GM21737 (cell line): ENCODE measurements at regions not wholly inside any gene's neighbourhood (a gene's known extent, or its start where the extent isn't known, plus 50 kb on each side); places are given as distances from the start of the nearest gene placed in this dataset.

Experiments
- ATAC-seq: cut with Tn5 transposase; IDR thresholded peaks from one replicate; pipeline ENCODE4 v1.9.1; 2021; ENCODE audit warnings: mild to moderate bottlenecking, moderate library complexity; ENCODE audit not compliant: unreplicated experiment

DNA sequence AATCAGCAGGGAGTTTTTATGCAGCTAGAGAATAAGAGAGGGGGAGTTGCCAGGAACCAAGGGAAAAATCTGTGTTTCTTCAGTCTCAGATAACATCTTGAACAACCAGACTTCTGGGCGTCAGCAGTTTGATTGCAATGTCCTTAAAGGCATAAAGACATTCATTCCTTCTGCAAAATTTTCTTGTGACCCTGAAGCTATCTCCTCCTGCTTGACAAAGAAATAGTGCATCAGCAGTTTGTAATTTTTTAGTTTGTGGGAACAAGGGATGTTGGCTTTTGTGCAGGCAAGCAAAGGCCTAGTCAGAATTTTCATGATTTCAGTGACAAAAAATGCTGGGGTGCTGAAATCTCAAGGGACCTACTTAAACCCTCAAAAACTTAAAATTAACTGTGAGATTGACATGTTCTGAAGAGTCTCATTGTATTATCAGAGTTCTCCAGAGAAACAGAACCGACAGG lies 125.8 kb upstream of the UNC5C start:
- no peak for ATAC-seq

DNA sequence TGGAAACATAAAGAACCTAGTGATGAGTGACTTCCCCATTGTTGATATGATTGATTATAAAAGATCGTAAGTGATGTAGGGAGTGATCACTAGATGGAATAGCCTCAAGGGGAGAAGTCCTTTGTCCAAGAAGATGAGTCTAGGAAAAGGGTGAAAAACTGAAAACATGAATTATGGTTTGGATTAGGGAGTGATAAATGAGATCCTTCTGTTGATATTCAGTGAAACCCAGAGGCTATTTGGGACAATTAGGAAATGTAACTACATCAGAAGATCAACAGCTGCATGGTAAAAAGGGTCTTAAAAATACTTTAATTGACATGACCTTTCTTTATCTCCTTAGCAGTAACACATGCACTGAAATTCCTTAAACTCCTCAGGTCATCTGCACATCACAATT lies 124.0 kb upstream of the UNC5C start:
- no peak for ATAC-seq

GRCh38 chr4:95660719-95661118 lies 111.9 kb upstream of the UNC5C start:
- ATAC-seq = no peak

GRCh38 chr4:95651891-95652290 lies 103.1 kb upstream of the UNC5C start:
- no peak for ATAC-seq

DNA sequence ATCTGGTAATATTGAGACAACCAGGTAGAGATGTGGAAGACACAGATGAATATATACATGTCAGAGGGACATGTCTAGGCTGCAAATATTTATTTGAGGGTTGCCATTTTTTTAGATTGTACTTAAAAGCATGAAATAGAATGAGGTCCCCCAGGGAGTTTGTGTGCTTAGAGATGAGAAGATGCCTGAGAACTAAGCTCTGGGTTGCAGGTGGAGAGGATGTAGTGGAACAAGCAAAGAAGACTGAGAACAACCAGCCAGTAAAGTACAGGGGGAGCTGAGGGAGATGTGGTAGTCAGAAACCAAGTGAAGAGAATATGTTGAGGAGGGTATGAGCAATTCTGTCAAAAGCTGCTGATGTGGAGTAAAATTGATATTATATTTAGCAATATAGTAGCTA lies 95.6 kb upstream of the UNC5C start:
- no peak for ATAC-seq

- ATAC-seq = no peak
These were observed 94.9 kb upstream of the UNC5C start for GRCh38 chr4:95643627-95644026.

DNA sequence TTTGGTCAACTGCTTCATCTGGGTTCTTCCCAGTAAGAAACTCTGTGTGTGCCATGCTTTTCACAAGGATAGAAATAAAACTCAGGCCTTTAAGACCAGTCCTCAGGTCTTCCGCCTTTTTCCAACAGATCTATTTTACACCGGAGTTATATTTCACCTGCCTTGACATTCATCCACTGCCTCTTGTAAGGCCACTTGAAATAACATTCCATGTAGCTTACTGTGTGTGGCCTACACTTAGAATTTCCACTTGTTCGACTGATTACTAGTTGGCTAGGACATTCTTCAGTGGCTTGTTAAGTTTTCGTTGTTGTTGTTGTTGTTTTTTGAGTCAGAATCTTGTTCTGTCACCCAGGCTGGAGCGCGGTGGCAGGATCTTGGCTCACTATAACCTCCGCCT lies 92.8 kb upstream of the UNC5C start:
- ATAC-seq = no peak

DNA sequence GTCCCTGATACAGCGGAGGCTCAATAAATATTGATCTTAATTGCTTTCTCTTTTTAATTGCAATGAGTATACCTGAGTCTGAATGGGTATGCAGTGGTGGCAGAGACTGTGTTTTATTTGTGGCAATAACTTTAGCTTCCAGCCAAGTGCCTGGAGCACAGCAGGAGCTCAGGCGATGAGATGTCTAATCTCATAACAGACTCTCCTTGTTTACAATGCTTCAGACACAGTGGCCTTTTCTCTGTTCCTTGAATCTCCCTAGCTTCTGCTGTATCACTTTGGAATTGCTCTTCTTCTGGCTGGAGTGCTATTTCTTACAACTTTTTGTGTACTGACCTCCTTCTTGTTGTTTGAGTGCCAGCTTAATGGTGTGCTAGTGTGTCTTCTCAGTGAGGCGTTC lies 91.5 kb upstream of the UNC5C start:
- no peak for ATAC-seq

- no peak for ATAC-seq
These were observed 90.2 kb upstream of the UNC5C start for GRCh38 chr4:95638920-95639501.

GRCh38 chr4:95637043-95637600 lies 88.3 kb upstream of the UNC5C start:
- ATAC-seq = no peak

- ATAC-seq = no peak
These were observed 87.3 kb upstream of the UNC5C start for GRCh38 chr4:95636061-95636460.

GRCh38 chr4:95627709-95628108 lies 78.9 kb upstream of the UNC5C start:
- ATAC-seq = no peak

- no peak for ATAC-seq
These were observed 78.3 kb upstream of the UNC5C start for GRCh38 chr4:95627024-95627605.

DNA sequence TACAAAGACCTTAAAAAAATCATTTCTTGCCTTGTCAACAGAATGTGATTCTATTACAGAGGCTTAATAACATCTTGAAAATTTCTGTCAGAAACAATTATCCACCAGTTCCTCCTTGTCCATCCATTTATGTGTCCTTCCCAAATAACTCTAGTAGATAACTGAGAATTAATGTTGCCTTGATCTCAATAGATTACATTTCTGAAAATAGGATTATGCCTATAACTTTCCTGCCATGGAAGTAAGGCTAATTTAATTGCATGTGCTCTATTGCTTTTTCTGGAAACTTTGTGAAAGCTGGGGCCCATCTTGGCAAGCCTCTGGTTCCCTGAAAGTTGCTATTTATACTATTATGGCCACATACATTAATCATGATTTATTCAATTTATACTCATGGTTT lies 76.2 kb upstream of the UNC5C start:
- ATAC-seq = no peak

GRCh38 chr4:95619525-95620443 lies 71.0 kb upstream of the UNC5C start:
- no peak for ATAC-seq

DNA sequence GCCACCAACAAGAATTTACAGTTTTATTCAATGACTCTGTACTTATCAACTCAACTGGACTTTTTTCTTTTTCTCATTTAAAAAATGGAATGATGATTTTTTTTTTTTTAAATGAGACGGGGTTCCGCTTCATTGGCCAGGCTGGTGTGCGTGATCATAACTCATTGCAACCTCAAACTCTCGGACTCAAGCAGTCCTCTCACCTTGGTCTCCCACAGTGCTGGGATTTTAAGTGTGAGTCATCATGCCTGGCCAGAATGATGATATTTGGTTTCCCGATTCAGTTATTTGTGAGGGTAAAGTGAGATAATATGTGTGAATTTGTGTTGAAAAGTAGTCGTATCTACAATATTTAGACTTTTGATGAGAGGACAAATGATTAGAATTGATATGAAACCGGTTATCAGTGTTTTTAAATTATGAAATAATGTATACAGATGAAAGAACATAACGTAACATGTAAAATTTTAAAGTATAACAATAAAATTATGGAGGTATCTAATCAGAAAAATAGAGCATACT lies 66.0 kb upstream of the UNC5C start:
- no peak for ATAC-seq

- ATAC-seq = no peak
These were observed 61.3 kb upstream of the UNC5C start for GRCh38 chr4:95610061-95610569.

- ATAC-seq = no peak
These were observed 58.0 kb upstream of the UNC5C start for GRCh38 chr4:95606739-95607138.

DNA sequence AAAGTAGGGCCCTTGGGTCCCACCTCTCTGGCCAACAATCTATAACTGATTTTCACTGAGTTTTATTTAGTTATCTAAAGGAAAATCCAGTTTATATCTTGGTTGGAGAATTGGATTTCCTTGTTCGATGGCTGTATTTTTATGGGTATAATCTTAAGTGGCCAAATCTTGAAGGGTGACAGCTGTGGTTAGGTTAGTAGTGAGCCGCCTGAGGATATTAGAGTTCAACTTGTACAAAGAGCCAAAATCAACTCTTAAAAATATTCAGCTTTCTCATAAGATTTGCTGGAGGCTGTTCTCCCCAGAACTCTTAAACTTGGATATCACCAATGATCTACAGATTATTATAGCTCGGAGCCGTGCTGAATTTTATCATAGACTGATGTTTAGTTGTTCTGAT lies 54.6 kb upstream of the UNC5C start:
- ATAC-seq = no peak

DNA sequence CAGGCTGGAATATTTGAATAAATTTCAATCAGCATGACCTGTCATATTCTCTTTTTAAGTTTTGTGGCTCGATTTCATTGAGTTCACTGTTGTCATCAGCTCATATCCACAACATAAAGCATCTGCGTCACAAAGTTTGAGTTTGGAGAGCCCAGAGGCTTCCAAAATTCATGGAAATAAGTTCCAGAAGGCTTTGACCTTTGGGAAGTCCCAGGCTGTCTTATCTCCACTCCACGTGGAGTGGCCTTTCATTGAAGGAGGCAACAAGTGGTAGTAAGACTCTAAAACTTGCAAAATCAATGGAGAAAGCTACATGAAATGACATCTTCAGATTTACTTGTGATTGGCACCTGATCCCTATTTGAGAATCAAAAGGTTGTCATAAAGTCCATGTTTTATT lies 54.1 kb upstream of the UNC5C start:
- no peak for ATAC-seq

DNA sequence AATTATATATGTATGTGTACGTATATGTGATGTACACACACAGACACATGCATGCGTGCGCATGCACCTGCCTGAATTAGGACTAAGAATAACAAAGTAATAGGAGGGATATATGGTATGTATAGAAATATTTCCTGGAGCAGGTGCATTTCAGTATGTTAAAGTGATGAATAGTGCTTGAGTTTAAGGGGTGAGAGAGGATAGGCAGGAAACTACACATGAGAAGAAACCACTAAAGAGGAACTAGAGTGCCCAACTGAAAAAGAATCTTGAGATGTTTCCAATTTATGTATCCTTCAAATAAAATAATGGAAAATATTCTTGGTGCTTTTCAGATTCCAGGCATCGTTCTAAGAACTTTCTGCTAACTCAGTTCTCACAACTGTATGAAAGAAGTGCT lies 52.6 kb upstream of the UNC5C start:
- no peak for ATAC-seq
